PC-3 (cell line): ENCODE measurements at regions not wholly inside any gene's neighbourhood (a gene's known extent, or its start where the extent isn't known, plus 50 kb on each side); places are given as distances from the start of the nearest gene placed in this dataset.
A peak's percentile ranks its signal among the peaks of the same experiment; 100 is the strongest.

Experiments
- ATAC-seq: fragments of 200-7000 bp; cut with Tn5 transposase; 2 replicates; pipeline ENCODE4 v1.9.1; 2020; ENCODE audit warnings: mild to moderate bottlenecking, moderate library complexity
- BruUV-seq: library from RNA; stranded (reverse); fragments of 400-500 nt; replicated peaks from 2 replicates; lab custom pipeline; 2021; lab: Mats Ljungman, UMichigan
- CTCF ChIA-PET: fragments of 300-600 bp; sonication (Branson Sonifier 250); formaldehyde crosslinking; loops from one replicate; lab custom pipeline; 2022; ENCODE audit warnings: antibody characterized with exemption; lab: Charles Lee
- POLR2A ChIA-PET: fragments of 300-600 bp; sonication (Branson Sonifier 250); formaldehyde crosslinking; loops from one replicate; lab custom pipeline; 2022; ENCODE audit warnings: antibody characterized with exemption; ENCODE audit not compliant: unreplicated experiment; lab: Charles Lee
- DNase-seq: peaks from one replicate; pipeline ENCODE4 v3.0.0-alpha.2; 2015
- H2AFZ ChIP-seq: fragments of 300-600 bp; sonication (generic); 2 replicates; pipeline ENCODE4 v1.6.0; 2016; ENCODE audit warnings: antibody characterized with exemption, low read length
- H3F3A ChIP-seq: fragments of 300-600 bp; sonication (generic); one replicate; pipeline ENCODE4 v1.6.0; 2017; ENCODE audit warnings: antibody characterized with exemption, low read length, control low read depth, mild to moderate bottlenecking; ENCODE audit not compliant: unreplicated experiment
- H3K27ac ChIP-seq: fragments of 300-600 bp; sonication (generic); 2 replicates; pipeline ENCODE4 v1.5.1; 2016; ENCODE audit warnings: mild to moderate bottlenecking, low read length
- H3K27me3 ChIP-seq: fragments of 300-600 bp; sonication (generic); 2 replicates; pipeline ENCODE4 v1.6.1; 2016; ENCODE audit warnings: low read length, mixed read lengths
- H3K36me3 ChIP-seq: fragments of 300-600 bp; sonication (generic); 2 replicates; pipeline ENCODE4 v1.6.1; 2016; ENCODE audit warnings: low read depth, mixed run types, low read length, mixed read lengths
- H3K4me1 ChIP-seq: fragments of 300-600 bp; sonication (generic); 2 replicates; pipeline ENCODE4 v1.5.1; 2016; ENCODE audit warnings: low read length; ENCODE audit not compliant: insufficient read depth
- H3K4me2 ChIP-seq: fragments of 300-600 bp; sonication (generic); 2 replicates; pipeline ENCODE4 v1.6.0; 2016; ENCODE audit warnings: low read length
- H3K4me3 ChIP-seq: fragments of 300-600 bp; sonication (generic); 2 replicates; pipeline ENCODE4 v1.5.1; 2016; ENCODE audit warnings: mild to moderate bottlenecking, low read length, mixed read lengths
- H3K79me2 ChIP-seq: fragments of 300-600 bp; sonication (generic); 2 replicates; pipeline ENCODE4 v1.6.1; 2017; ENCODE audit warnings: low read length, mixed read lengths
- H3K9ac ChIP-seq: fragments of 300-600 bp; sonication (generic); 2 replicates; pipeline ENCODE4 v1.6.0; 2016; ENCODE audit warnings: mild to moderate bottlenecking, low read length
- H3K9me2 ChIP-seq: fragments of 300-600 bp; sonication (generic); replicated peaks from 2 replicates; pipeline ENCODE4 v1.6.1; 2016; ENCODE audit warnings: mixed run types, low read length, mixed read lengths
- H3K9me3 ChIP-seq: fragments of 300-600 bp; sonication (generic); 2 replicates; pipeline ENCODE4 v1.6.1; 2016; ENCODE audit warnings: low read length, mixed read lengths
- H4K20me1 ChIP-seq: fragments of 300-600 bp; sonication (generic); 2 replicates; pipeline ENCODE4 v1.6.1; 2016; ENCODE audit warnings: low read length, mixed read lengths
- CTCF ChIP-seq: fragments of 300-600 bp; sonication (generic); conservative IDR thresholded peaks from 2 replicates; pipeline ENCODE4 v1.5.1; 2017; ENCODE audit warnings: antibody characterized with exemption, low read depth, mild to moderate bottlenecking, low read length
- EZH2 ChIP-seq: fragments of 300-600 bp; sonication (generic); IDR thresholded peaks from one replicate; pipeline ENCODE4 v1.6.1; 2017; ENCODE audit warnings: antibody characterized with exemption, mild to moderate bottlenecking, low read length; ENCODE audit not compliant: unreplicated experiment
- EZH2phosphoT487 ChIP-seq: fragments of 300-600 bp; sonication (generic); IDR thresholded peaks from 2 replicates; pipeline ENCODE4 v1.6.1; 2018; ENCODE audit warnings: mild to moderate bottlenecking, antibody characterized with exemption, low read length, borderline replicate concordance
- intact Hi-C: fragments of 100-400 bp; cut with micrococcal nuclease; formaldehyde crosslinking; loops from 2 replicates; pipeline ENCODE4 v1.9.0; 2023

DNA sequence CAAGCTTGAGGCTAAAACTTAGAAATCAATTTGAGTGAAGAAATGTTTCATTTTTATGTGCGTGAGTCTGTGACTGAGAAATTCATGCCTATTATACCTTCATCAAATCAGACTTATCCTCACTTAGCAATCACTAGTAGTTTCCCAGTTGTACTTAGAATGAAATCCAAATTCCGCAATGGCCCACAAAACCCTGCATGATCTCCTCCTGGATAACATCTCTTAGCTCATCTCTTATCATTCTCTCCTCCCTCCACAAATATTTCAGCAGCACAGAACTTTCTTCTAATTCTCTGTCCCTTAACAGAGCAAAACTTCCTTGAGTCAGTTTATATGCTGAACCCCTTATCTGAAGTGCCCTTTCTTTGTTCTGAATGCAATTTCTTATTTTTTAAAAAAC, 198.8 kb upstream of the TGFBR2 start:
- DNase-seq: no peak
- no peaks in the 10 kb centered on the region for H3K27me3 ChIP-seq
- no peak overlapping the region for H2AFZ ChIP-seq
- peak overlapping the region; percentile 48 for H3K4me2 ChIP-seq
- no peaks in the 10 kb centered on the region for H3K79me2 ChIP-seq
- intact Hi-C loops: loop anchor here (5.0 kb wide), 1 partner anchor 295 kb away; no protein-coding TSS in a partner anchor
- H3K9me3 ChIP-seq: no peaks in the 10 kb centered on the region
- no peaks in the 10 kb centered on the region for H4K20me1 ChIP-seq
- H3K4me1 ChIP-seq: peaks cover 19% of the 10 kb centered on the region
- peak overlapping the region; percentile 93 for H3K27ac ChIP-seq
- H3K9me2 ChIP-seq: no peaks in the 10 kb centered on the region
- no TSS peak for BruUV-seq
- H3F3A ChIP-seq: peaks cover 8% of the 10 kb centered on the region
- ATAC-seq: peak; percentile 10; the same call in 1 of the 2 replicates
- ChIA-PET CTCF (no interaction called here), POLR2A (no interaction called here)
- H3K9ac ChIP-seq: peak overlapping the region; percentile 49
- H3K4me3 ChIP-seq: peak overlapping the region; percentile 24; the same call in 1 of the 2 replicates
- H3K36me3 ChIP-seq: no peaks in the 10 kb centered on the region
- no peak for TF ChIP-seq EZH2phosphoT487
- TF ChIP-seq CTCF: no peak
- TF ChIP-seq EZH2: no peak

DNA sequence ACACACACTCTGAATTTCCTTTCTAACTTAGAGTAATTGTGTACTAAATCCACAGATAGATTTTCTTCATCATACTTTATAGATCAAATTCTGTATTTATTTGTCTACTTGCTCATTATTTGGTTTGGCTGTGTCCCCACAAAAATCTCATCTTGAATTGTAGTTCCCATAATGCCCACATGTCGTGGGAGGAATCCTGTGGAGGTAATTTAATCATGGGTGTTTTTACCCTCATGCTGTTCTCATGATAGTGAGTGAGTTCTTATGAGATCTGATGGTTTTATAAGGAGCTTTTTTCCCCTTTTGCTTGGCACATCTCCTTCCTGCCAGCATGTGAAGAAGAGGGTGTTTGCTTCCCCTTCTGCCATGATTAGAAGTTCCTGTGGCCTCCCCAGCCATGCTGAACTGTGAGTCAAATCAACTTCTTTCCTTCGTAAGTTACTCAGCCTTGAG, 198.3 kb upstream of the TGFBR2 start:
- POLR2A ChIA-PET: no interaction called here

More for the DNA sequence above, 198.3 kb upstream of the TGFBR2 start:
- peak overlapping the region; percentile 45 for H2AFZ ChIP-seq
- H3K9me2 ChIP-seq: no peaks in the 10 kb centered on the region
- peak overlapping the region; percentile 48 for H3K4me2 ChIP-seq
- H3F3A ChIP-seq: peaks cover 8% of the 10 kb centered on the region
- DNase-seq: peak; percentile 93
- intact Hi-C loops: loop anchor here (5.0 kb wide), 1 partner anchor 296 kb away; no protein-coding TSS in a partner anchor
- H3K4me3 ChIP-seq: peak overlapping the region; percentile 24; the same call in 1 of the 2 replicates
- CTCF ChIA-PET: no interaction called here
- ATAC-seq: peak; percentile 87
- TF ChIP-seq EZH2phosphoT487: no peak
- TF ChIP-seq CTCF: peak; percentile 50
- no peak for TF ChIP-seq EZH2
- H3K79me2 ChIP-seq: no peaks in the 10 kb centered on the region
- no peaks in the 10 kb centered on the region for H3K36me3 ChIP-seq
- H3K27ac ChIP-seq: peak overlapping the region; percentile 93
- H3K4me1 ChIP-seq: peaks cover 19% of the 10 kb centered on the region
- H3K9ac ChIP-seq: peak overlapping the region; percentile 49
- H4K20me1 ChIP-seq: no peaks in the 10 kb centered on the region
- BruUV-seq: no TSS peak
- no peaks in the 10 kb centered on the region for H3K27me3 ChIP-seq
- no peaks in the 10 kb centered on the region for H3K9me3 ChIP-seq
